Cardiac fibroblast (primary cell): ENCODE measurements at regions not wholly inside any gene's neighbourhood (a gene's known extent, or its start where the extent isn't known, plus 50 kb on each side); places are given as distances from the start of the nearest gene placed in this dataset.

Experiments
- DNase-seq, 2 donors: peaks; one replicate each; pipeline versions ENCODE4 v3.0.0 to v3.0.0-alpha.2; 2010; ENCODE audit warnings: low read depth in 2 of 2
- H3K4me3 ChIP-seq, 2 donors: replicated peaks in 1 of 2; 1 replicate in 1 of 2; 2 replicates in 1 of 2; pipeline ENCODE4 v1.5.1; 2011; ENCODE audit warnings: low read depth in 2 of 2, low read length in 2 of 2, mild to moderate bottlenecking in 2 of 2, moderate library complexity in 1 of 2
- TF ChIP-seq, protein P1 (sequence below): IDR thresholded peaks from one replicate; pipeline ENCODE4 v1.5.1; 2011; ENCODE audit warnings: low read depth, mild to moderate bottlenecking, low read length, inconsistent platforms

GRCh38 chr5:96516631-96517071 is 83.6 kb upstream of the PCSK1 start:
- H3K4me3 ChIP-seq: no peak overlapping the region
- peak; percentile 59 to 72 for DNase-seq
- TF ChIP-seq, protein P1, sequence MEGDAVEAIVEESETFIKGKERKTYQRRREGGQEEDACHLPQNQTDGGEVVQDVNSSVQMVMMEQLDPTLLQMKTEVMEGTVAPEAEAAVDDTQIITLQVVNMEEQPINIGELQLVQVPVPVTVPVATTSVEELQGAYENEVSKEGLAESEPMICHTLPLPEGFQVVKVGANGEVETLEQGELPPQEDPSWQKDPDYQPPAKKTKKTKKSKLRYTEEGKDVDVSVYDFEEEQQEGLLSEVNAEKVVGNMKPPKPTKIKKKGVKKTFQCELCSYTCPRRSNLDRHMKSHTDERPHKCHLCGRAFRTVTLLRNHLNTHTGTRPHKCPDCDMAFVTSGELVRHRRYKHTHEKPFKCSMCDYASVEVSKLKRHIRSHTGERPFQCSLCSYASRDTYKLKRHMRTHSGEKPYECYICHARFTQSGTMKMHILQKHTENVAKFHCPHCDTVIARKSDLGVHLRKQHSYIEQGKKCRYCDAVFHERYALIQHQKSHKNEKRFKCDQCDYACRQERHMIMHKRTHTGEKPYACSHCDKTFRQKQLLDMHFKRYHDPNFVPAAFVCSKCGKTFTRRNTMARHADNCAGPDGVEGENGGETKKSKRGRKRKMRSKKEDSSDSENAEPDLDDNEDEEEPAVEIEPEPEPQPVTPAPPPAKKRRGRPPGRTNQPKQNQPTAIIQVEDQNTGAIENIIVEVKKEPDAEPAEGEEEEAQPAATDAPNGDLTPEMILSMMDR: no peak

DNA sequence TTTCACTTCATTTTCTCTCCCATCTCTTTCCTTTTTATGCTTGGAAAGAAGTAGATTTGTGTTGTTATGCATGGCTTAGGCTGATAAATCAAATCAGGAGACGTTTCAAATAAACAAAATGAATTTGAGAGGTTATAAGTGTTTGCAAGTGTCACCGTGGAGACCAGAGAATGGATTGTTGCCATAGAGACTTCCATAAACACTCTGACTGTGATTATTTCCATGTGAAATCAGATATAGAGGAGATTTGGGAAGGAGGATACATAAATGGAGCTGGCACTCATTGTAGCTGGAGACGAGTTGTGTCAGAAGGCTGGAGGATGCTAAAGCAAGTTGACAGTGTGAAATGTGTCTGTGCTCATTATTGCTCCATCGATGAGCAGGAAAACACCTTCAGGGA is 84.2 kb upstream of the PCSK1 start:
- DNase-seq: peak; percentile 36 to 55
- no peak overlapping the region for H3K4me3 ChIP-seq
- TF ChIP-seq, protein P1: no peak

- TF ChIP-seq, protein P1: no peak
- DNase-seq: no peak
- H3K4me3 ChIP-seq: no peak overlapping the region
Observed at GRCh38 chr5:96520345-96520744, 87.3 kb upstream of the PCSK1 start.

- no peak for DNase-seq
- TF ChIP-seq, protein P1: no peak
- no peak overlapping the region for H3K4me3 ChIP-seq
Observed at GRCh38 chr5:96522635-96523355, 89.7 kb upstream of the PCSK1 start.

DNA sequence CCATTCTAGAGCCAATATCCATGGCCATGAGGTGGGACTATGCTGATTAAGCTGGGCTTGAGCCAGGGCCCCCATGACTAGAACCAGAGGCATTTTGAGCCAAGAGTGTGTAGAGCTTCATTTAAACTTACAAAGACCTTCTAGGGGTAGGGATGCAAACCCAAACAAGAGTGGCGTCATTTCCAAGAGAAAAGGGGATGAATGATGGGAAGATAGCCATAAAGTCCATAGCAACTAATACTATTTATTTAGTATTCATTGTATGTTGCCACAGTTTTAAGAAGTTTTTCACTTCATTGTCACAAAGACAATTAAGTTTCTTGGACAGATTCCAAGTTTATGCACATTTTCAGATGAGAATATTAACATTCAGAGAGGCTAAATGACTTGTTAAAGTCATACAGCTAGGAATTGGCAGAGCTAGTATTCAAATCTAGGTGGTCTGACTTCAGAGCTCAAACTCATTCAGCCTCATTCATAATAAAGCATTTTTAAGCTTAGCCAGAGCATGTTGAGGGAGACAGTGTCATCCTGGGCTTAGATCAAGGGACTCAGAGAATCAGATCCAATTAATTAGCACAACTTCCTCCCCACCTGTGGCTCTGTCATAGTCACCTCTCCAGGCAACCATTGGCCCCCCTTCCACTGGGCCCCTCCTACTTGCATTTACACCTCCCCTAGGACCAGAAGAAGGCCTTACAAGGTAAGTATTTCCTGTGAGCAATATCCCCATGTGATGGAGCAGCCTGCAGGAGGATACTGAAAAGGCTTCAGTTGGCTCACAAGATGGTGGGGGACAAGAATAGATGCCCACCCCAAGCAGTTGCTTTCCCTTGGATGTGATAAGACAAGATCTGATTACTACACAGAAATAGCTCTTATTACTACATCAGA is 95.0 kb upstream of the PCSK1 start:
- no peak for DNase-seq
- no peak overlapping the region for H3K4me3 ChIP-seq
- TF ChIP-seq, protein P1: no peak

DNA sequence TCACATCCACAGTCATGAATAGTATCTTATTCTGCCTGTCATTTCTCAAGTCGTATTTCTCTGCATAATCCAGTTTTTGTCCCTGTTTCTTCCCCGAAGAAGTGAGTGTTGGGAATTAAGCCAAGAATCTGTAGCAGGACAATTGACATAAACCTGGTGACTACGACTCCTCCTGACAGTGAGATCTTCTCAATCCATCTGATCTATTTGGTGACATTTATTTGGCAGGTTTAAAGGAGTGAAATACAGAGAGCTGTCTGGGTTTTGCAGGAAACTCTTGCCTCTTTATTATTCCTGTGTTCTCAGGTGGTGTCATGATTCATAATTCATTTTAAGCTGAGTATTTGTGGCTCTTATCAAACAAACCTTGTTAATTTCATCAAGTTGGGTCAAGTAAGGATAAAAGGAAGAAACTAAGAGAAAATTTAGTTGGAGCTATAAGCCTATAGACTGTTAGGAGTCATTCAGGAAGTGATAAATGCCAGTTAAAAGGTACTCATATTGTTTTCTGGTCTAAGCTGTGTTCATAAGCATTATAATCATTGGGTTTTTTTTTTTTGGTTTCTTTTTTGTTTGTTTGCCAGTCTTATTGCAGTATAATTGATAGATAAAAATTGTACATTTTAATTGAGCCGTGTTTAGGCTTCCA is 95.9 kb upstream of the PCSK1 start:
- peak in 1 of 2 donors; percentile 15 for DNase-seq
- TF ChIP-seq, protein P1: no peak
- H3K4me3 ChIP-seq: no peak overlapping the region
